Stimulated activated CD8-positive, alpha-beta memory T cell treated with anti-CD3 and anti-CD28 coated beads, Interleukin-4, amount 100 ng/mL, for 4 hours (primary cell): ENCODE measurements at regions not wholly inside any gene's neighbourhood (a gene's known extent, or its start where the extent isn't known, plus 50 kb on each side); places are given as distances from the start of the nearest gene placed in this dataset.

Source experiments
- DNase-seq, 2 donors: peaks; one replicate each; pipeline ENCODE4 v3.0.0-alpha.2; 2020; ENCODE audit warnings: low read depth in 2 of 2, low spot score in 1 of 2

DNA sequence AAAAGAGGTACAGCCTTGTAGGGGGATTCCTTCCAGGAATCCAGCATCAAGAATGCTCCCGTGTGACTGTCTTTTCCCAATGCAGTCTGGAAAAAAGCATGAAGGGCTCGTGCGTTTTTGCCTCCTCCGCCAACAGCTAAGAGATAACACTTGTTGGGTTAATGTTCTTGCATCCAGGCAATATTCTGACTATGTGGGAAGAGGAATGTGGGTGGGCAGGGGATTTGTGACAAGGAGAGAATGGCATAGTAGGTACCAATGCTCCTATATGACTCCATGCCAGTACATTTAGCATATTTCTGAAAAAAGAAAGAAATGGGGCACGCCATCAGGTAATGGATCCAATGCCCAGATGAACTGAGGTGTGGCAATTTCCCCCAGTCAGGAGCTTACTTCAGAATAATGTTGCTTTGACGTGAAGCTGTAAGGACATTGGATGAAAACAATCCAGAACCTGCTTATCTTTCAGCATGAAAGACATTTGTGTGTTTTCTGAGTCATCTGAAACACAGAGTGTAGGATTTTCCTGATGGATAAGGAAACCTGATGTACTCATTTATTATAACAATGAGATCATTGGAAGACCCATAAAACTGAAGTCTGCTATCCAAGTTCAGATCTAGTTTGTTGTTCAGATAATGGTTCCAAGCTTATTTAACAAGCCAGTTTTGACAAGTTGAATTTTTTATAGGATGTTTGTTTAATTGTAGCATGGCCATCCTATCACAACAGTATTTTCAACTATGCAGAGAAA lies 105.5 kb downstream of the LYPLAL1 start:
- DNase-seq = no peak

DNA sequence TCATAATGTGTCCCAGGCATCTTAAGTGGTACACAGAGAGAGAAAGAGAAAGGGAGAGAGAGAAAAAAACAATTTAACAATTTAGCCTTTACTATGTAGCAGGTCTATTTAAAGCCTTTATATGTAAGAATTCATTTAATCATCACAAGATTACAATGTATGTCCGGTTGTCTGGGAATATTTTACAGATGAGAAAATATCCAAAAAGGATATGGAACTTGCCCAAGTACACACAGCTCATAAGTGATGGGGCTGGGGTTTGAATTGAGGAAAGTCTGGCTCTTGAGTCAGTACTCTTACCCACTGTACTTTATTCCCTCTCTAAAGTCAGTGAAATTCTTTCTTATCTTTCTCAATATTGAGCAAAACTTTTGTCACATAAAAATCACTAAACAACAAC lies 104.6 kb downstream of the LYPLAL1 start:
- no peak for DNase-seq

DNA sequence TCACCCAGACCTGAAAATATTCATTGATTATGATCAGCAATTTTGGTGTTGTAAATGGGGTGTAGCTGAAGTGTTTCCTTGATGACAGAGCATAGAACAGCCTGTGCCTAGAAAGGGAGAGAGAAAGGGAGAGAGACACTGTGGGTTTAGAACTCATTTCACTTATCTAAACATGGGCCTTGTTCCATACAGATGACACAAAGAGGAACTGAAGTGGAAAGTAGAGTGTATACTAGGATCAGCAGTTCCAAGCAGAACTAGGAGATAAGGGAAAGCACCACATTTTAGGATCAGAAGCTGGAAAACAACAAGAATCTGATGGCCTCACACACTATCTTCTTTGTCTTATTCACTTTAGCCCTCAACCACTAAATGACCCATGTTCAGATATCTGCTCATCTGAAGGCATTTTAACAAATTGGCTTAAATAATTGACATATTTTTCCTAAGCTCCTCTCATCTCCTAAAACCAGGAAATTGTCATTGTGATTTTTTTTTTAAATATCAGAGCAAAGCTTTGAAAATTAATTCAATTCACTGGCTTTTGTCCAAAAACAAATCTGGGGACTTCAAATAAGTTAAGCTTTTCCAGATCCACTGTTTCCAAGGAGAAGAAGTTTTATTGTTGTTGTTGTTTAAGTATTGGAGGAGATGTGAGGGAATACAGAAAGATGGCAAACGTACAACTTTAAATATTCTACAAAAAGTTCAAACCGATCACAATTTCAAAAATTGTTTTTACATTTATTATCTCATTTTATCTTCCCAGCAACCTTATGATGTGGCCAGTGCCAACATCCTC lies 103.8 kb downstream of the LYPLAL1 start:
- no peak for DNase-seq

DNA sequence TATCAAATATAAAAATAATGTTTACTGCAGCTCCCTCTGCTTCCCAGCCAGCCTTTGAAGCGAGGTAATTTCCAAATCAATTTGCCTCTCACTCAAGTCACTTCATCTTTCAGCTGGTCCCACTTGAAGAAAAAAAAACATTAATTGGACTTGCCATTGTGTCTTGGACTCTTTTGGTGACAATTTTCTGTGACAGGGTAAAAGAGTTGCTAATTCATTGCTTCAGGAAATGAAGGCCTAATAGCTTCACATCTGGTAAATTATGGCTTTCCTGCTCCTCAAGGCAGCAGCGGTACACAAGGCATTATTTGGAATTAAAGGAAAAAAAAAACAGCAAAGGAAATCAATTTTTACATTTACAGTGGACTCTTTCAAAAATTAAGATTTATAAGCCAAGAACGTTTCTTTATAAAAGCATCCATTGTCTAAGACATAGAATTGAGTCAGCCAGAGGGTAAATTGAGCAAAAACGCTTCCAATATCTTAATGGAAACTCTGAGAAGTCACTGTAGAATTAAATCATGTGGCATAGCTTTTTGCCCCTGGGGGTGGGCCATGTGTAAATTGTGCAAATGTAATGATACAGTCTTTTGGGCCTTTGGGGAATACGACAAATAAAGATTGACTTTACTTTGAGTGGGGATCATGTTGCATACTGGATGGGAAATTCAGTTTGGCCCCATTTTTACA lies 102.5 kb downstream of the LYPLAL1 start:
- no peak for DNase-seq

DNA sequence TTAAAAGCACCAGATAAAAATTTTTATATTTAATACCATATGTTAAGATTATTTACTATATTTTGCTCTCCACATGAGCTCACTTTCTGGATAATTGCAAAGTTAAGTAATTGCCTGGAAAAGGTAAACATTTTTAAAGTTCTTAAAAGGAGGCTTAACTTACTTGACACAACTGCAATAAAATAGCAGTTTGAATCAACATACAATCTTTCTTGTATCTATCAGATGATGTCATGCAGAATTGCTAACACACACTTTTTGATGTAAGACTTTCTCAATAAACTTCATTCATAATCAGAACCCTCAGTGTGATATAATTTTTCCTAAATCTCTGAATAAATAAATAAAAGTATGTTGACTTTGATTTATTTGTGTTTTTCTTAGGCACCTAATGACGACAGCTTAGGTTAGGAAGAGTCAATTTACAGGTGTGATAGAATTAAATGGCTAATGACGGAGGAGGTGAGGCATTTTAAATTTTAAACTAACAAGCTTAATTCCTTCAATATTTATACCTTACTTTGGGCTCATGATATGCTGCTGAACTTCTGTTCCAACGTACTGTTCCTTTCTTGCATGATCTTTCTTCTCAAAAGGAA lies 99.5 kb downstream of the LYPLAL1 start:
- no peak for DNase-seq

DNA sequence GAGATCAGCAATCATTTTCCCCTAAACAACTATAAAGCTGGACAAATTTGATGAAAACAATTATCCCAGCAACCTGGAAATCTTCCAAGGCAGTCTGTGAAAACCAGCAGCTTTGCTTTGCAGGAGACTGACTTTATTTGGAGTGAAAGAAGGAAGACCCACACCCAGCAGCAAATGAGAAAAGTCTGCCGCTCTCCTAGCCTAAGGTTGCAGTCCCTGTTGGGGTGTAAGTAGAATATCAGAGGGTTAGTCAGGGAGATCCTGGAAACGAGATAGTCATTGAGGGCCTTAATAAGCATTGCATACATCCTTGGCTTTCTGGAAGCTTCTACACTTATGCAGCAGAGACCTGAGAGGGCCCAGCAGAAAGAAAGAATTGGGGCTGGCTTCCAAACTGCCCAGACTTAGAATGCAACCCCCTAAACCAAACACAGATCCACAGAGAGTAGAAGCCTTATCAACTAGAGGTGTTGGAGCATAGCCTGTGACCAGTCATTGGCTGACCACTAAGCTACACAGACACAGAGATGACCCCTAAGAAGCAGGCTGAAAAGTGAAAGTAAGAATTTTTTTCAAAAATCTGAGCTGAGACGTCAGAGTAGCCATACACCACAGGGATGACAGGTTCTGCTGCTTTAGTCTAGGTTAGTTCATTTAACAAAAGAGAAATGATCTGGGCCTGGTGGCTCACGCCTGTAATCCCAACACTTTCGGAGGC lies 98.3 kb downstream of the LYPLAL1 start:
- no peak for DNase-seq

DNA sequence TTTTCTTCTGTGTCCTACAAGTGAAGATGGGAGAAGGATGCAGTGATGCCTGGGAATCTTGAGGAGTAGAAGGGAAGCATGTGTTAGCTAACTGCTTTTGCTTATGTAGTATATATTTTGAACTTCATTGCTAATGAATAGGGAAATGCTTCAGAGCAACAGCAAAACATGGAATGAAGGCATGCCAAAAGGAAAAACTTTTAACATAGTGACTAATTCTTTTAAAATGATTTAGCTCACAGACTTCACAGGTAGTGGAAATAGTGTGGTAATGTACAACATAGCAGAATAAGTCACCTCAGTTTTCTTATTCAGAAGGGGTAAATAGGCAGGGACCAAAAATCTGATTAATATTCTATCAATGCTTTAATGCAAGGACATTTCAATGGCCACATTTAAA lies 95.5 kb downstream of the LYPLAL1 start:
- DNase-seq = no peak

DNA sequence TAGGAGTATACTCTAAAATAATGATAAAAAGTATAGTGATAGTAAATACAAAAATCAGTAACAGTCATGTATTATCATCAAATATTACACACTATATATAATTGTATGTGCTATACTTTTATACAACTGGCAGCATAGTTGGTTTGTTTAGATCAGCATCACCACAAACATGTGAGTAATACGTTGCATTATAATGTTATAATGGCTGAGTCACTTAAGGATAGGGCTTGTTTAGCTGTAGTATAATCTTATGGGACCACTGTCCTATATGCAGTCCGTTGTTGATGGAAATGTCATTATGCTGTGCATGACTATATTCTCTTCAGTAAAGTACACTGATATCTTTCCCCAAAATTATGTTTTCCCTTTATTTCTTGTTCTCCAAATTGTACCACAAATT lies 92.8 kb downstream of the LYPLAL1 start:
- DNase-seq = no peak

DNA sequence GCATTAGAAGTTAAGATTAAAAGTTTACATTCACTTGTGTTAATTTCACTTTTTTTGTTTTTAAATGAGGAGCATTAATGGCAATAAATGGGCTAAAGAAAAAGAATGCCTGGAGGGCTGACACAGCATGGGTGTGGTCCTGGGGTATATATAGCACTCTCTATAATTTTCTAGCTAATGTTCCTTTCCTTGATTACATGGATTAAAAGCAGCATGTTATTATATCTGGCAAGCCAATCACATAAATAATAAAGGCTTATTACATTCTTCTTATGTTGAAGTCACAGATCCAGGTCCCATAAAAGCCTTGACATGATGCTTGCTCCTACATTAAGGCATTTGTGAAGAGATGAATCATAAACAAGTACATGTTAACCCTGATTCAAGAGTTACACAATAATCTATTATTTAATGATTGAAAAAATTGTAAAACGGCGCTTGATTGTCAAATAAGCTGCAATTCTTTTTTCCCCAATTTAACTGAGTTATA lies 91.4 kb downstream of the LYPLAL1 start:
- no peak for DNase-seq

DNA sequence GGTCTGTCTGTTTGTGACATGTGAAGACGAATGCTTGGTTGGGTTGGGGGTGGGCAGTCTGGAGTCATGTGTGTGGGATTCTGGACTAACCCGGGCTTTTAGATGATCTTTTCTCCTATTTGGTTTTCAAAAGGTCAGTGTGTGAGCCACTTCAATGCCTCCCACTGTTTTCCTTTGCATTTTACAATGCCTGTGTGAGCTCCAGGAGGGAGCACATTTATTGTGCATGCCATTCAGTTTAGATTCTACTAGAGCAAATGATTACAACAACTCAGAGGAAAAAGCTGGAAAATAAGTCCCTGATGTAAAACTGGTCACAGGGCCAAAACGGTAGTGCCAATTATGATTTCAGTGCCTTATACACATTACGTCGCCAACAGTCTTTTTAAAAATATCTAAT lies 90.9 kb downstream of the LYPLAL1 start:
- no peak for DNase-seq
